NCI-H446 treated with DMSO at 0.1 percent for 48 hours (cell line): ENCODE measurements at regions not wholly inside any gene's neighbourhood (a gene's known extent, or its start where the extent isn't known, plus 50 kb on each side); places are given as distances from the start of the nearest gene placed in this dataset.
"Not testable (repeated sequence)": the region's sequence is repeated elsewhere in the genome, so short reads cannot be mapped to it uniquely, and the experiment has no call there.

Experiments used
- DNase-seq: peaks from one replicate; lab custom pipeline; 2025; lab: John Stamatoyannopoulos, UW

- no peak for DNase-seq
Measured at GRCh38 chr11:88061111-88061510, 114.1 kb downstream of the RAB38 start.

GRCh38 chr11:88059326-88059725 lies 115.9 kb downstream of the RAB38 start:
- no peak for DNase-seq

- DNase-seq: no peak
Measured at GRCh38 chr11:88051396-88051795, 123.8 kb downstream of the RAB38 start.

GRCh38 chr11:88050247-88050646 lies 125.0 kb downstream of the RAB38 start:
- no peak for DNase-seq

GRCh38 chr11:88045288-88045687 lies 130.0 kb downstream of the RAB38 start:
- not testable (repeated sequence) for DNase-seq

GRCh38 chr11:88044658-88045057 lies 130.6 kb downstream of the RAB38 start:
- not testable (repeated sequence) for DNase-seq

GRCh38 chr11:88043149-88043548 lies 132.1 kb downstream of the RAB38 start:
- no peak for DNase-seq

- DNase-seq: no peak
Measured at GRCh38 chr11:88042647-88043046, 132.6 kb downstream of the RAB38 start.

- no peak for DNase-seq
Measured at GRCh38 chr11:88042238-88042637, 133.0 kb downstream of the RAB38 start.

GRCh38 chr11:88041679-88042078 lies 133.6 kb downstream of the RAB38 start:
- DNase-seq: no peak

- no peak for DNase-seq
Measured at GRCh38 chr11:88040148-88040496, 135.1 kb downstream of the RAB38 start.

- no peak for DNase-seq
Measured at GRCh38 chr11:88039476-88040147, 135.6 kb downstream of the RAB38 start.

- DNase-seq: no peak
Measured at GRCh38 chr11:88038063-88038462, 137.2 kb downstream of the RAB38 start.

- no peak for DNase-seq
Measured at GRCh38 chr11:88036701-88037100, 138.5 kb downstream of the RAB38 start.

- no peak for DNase-seq
Measured at GRCh38 chr11:88035271-88035670, 140.0 kb downstream of the RAB38 start.

- DNase-seq: no peak
Measured at GRCh38 chr11:88017666-88018065, 157.6 kb downstream of the RAB38 start.

- DNase-seq: peak; percentile 36
Measured at GRCh38 chr11:88016392-88017170, 158.7 kb downstream of the RAB38 start.

GRCh38 chr11:88015170-88015569 lies 160.1 kb downstream of the RAB38 start:
- no peak for DNase-seq

- no peak for DNase-seq
Measured at GRCh38 chr11:88013508-88014065, 161.7 kb downstream of the RAB38 start.

GRCh38 chr11:88012456-88012855 lies 162.8 kb downstream of the RAB38 start:
- DNase-seq: no peak

GRCh38 chr11:87976009-87976408 lies 199.2 kb downstream of the RAB38 start:
- DNase-seq: no peak

- no peak for DNase-seq
Measured at GRCh38 chr11:87974797-87975196, 200.4 kb downstream of the RAB38 start.

GRCh38 chr11:87972133-87972532 lies 203.1 kb downstream of the RAB38 start:
- no peak for DNase-seq
